Pancreas (tissue), 10 donors: ENCODE measurements at regions not wholly inside any gene's neighbourhood (a gene's known extent, or its start where the extent isn't known, plus 50 kb on each side); places are given as distances from the start of the nearest gene placed in this dataset.

Source experiments
- ATAC-seq, 4 donors: fragments of 200-7000 bp; cut with Tn5 transposase; one replicate each; pipeline versions ENCODE4 v1.8.0 to v1.9.1; 2020; ENCODE audit warnings: mild to moderate bottlenecking in 4 of 4, moderate library complexity in 4 of 4
- DNase-seq, 6 donors: peaks; one replicate each; pipeline ENCODE4 v3.0.0-alpha.2; 2020
- FAIRE-seq: peaks from 2 replicates; lab custom pipeline; 2012; peaks lifted over from hg19 to GRCh38; lab: Jason Lieb, UNC
- H3K27ac ChIP-seq, 4 donors: fragments of 200-600 bp; sonication (generic); 1 replicate in 3 of 4; 2 replicates in 1 of 4; pipeline versions ENCODE4 v1.5.0 to v1.8.0; 2020
- H3K27me3 ChIP-seq, 4 donors: fragments of 200-600 bp; one replicate each; pipeline ENCODE4 v1.8.0; 2021
- H3K36me3 ChIP-seq, 3 donors: fragments of 200-600 bp; sonication (generic) in 1 of 3; one replicate each; pipeline versions ENCODE4 v1.5.0 to v1.8.0; 2020 to 2021
- H3K4me1 ChIP-seq, 3 donors: fragments of 200-600 bp; one replicate each; pipeline ENCODE4 v1.8.0; 2021
- H3K4me3 ChIP-seq, 4 donors: fragments of 200-600 bp; sonication (generic) in 2 of 4; one replicate each; pipeline versions ENCODE4 v1.5.0 to v1.8.0; 2020 to 2021
- H3K9me3 ChIP-seq, 4 donors: fragments of 200-600 bp; one replicate each; pipeline ENCODE4 v1.8.0; 2021
- CTCF ChIP-seq, 4 donors: fragments of 200-600 bp; sonication (generic) in 3 of 4; IDR thresholded peaks; one replicate each; pipeline versions ENCODE4 v1.5.0 to v1.8.0; 2021; ENCODE audit warnings: antibody characterized with exemption in 4 of 4
- WGBS, 2 donors: extraction: QIAGEN DNeasy Blood & Tissue Kit; methylation state at CpG; one replicate each; pipeline ENCODE4 v1.1.7; 2013; 5-methylcytosine and 5-hydroxymethylcytosine counted together
- intact Hi-C, 3 donors: fragments of 100-400 bp; cut with DNase I; formaldehyde crosslinking; loops; one replicate each; pipeline versions ENCODE4 v1.11.1 to v1.14.2; 2022
- donor health status: healthy with polysubstance abuse.
- donor health status: DM: no; HTN: no; CAD: no; lungs with moderate emphysema.
- donor health status: DM: no; HTN: no; CAD: no.
- donor health status: control.
- donor health status: control.
- donor health status: Bipolar disorder and iron deficiency.
- donor health status: DM: yes; HTN: yes; CAD: no.
- donor health status: DM: no; HTN: no; CAD: no.
- donor health status: DM: no; HTN: no; CAD: no.
- donor health status: DM: yes; HTN: yes; CAD: no.

GRCh38 chr13:104357174-104357573 is 1291.0 kb upstream of the SLC10A2 start:
- Histone ChIP-seq H3K4me3 (no peak overlapping the region), H3K27ac (no peak overlapping the region), H3K27me3 (no peaks in the 10 kb centered on the region), H3K4me1 (no peaks in the 10 kb centered on the region), H3K9me3 (no peaks in the 10 kb centered on the region), H3K36me3 (no peaks in the 10 kb centered on the region)
- no peak for TF ChIP-seq CTCF (IDR thresholded peaks at IDR 0.05)
- 34 to 42% methylated on average over 5 of the region's 5 CpGs for WGBS, 2 donors
- ATAC-seq (no peak), DNase-seq (no peak), FAIRE-seq (no peak)
- intact Hi-C loops: no loop called here

GRCh38 chr13:104355041-104355670 is 1288.9 kb upstream of the SLC10A2 start:
- 63 to 76% methylated on average over 6 of the region's 6 CpGs for WGBS, 2 donors
- no peak for ATAC-seq

GRCh38 chr13:104327211-104327610 is 1261.0 kb upstream of the SLC10A2 start:
- H3K27me3 ChIP-seq: no peaks in the 10 kb centered on the region
- H3K4me3 ChIP-seq: no peak overlapping the region
- no peaks in the 10 kb centered on the region for H3K4me1 ChIP-seq
- peak in 1 of 4 donors; percentile 60 for ATAC-seq
- TF ChIP-seq CTCF (IDR thresholded peaks at IDR 0.05): no peak
- H3K27ac ChIP-seq: no peak overlapping the region
- no peaks in the 10 kb centered on the region for H3K36me3 ChIP-seq
- intact Hi-C loops: no loop called here
- no peak for FAIRE-seq
- no peak for DNase-seq
- H3K9me3 ChIP-seq: no peaks in the 10 kb centered on the region

More at GRCh38 chr13:104355041-104355670, 1288.9 kb upstream of the SLC10A2 start:
- H3K9me3 ChIP-seq: no peaks in the 10 kb centered on the region
- no peak for FAIRE-seq
- no peak overlapping the region for H3K4me3 ChIP-seq
- TF ChIP-seq CTCF (IDR thresholded peaks at IDR 0.05): no peak
- H3K4me1 ChIP-seq: no peaks in the 10 kb centered on the region
- no peaks in the 10 kb centered on the region for H3K27me3 ChIP-seq
- H3K36me3 ChIP-seq: no peaks in the 10 kb centered on the region
- intact Hi-C loops: no loop called here
- H3K27ac ChIP-seq: no peak overlapping the region
- DNase-seq: no peak

GRCh38 chr13:104326523-104326922 is 1260.3 kb upstream of the SLC10A2 start:
- H3K27ac ChIP-seq: no peak overlapping the region
- TF ChIP-seq CTCF (IDR thresholded peaks at IDR 0.05): no peak
- 90 to 92% methylated on average over 6 of the region's 6 CpGs for WGBS, 2 donors
- no peaks in the 10 kb centered on the region for H3K9me3 ChIP-seq
- ATAC-seq (no peak), FAIRE-seq (no peak), DNase-seq (no peak)
- no peaks in the 10 kb centered on the region for H3K4me1 ChIP-seq
- intact Hi-C loops: no loop called here
- no peaks in the 10 kb centered on the region for H3K27me3 ChIP-seq
- no peak overlapping the region for H3K4me3 ChIP-seq
- H3K36me3 ChIP-seq: no peaks in the 10 kb centered on the region

GRCh38 chr13:104321756-104322155 is 1255.5 kb upstream of the SLC10A2 start:
- no peak overlapping the region for H3K27ac ChIP-seq
- no peak for ATAC-seq
- TF ChIP-seq CTCF (IDR thresholded peaks at IDR 0.05): no peak
- no peaks in the 10 kb centered on the region for H3K4me1 ChIP-seq
- no peaks in the 10 kb centered on the region for H3K36me3 ChIP-seq
- intact Hi-C loops: no loop called here
- H3K4me3 ChIP-seq: no peak overlapping the region
- DNase-seq: no peak
- no peaks in the 10 kb centered on the region for H3K27me3 ChIP-seq
- FAIRE-seq: no peak
- WGBS, 2 donors: 95 to 98% methylated on average over 5 of the region's 5 CpGs
- H3K9me3 ChIP-seq: no peaks in the 10 kb centered on the region
